ENCODE measurements at regions not wholly inside any gene's neighbourhood (a gene's known extent, or its start where the extent isn't known, plus 50 kb on each side); places are given as distances from the start of the nearest gene placed in this dataset.

GRCh38 chr11:121933694-121934093 lies 182.3 kb downstream of the BLID start:
- Histone ChIP-seq H3K4me2 (ENCODE audit: low read depth, low read length) (no peak overlapping the region), H3K27me3 (replicated peaks; ENCODE audit: insufficient read depth, low read length) (no peaks in the 10 kb centered on the region)

GRCh38 chr11:121933294-121933693 lies 182.7 kb downstream of the BLID start:
- H3K4me2 ChIP-seq (ENCODE audit: low read depth, low read length), result no peak overlapping the region
- no peak for DNase-seq
- no peak overlapping the region for H3K27ac ChIP-seq (ENCODE audit: low read length)
- H3K4me3 ChIP-seq (ENCODE audit: low read length), result no peak overlapping the region
- TF ChIP-seq EZH2 (optimal IDR thresholded peaks at IDR 0.05; ENCODE audit: low read depth, low read length) (no peak), EZH2phosphoT487 (IDR thresholded peaks at IDR 0.05; ENCODE audit: low read length) (no peak), CTCF (IDR thresholded peaks at IDR 0.05; ENCODE audit: low read length) (no peak)
- H2AFZ ChIP-seq (ENCODE audit: low read length), result no peak overlapping the region
- no peaks in the 10 kb centered on the region for H3K27me3 ChIP-seq (replicated peaks; ENCODE audit: insufficient read depth, low read length)
- H3K9me2 ChIP-seq (replicated peaks; ENCODE audit: insufficient read depth, low read length), result no peaks in the 10 kb centered on the region
- H4K20me1 ChIP-seq (ENCODE audit: insufficient read depth, low read length), result no peaks in the 10 kb centered on the region
- no peaks in the 10 kb centered on the region for H3K4me1 ChIP-seq (ENCODE audit: low read length)
- no peaks in the 10 kb centered on the region for H3K79me2 ChIP-seq (ENCODE audit: low read length)
- H3K36me3 ChIP-seq (replicated peaks; ENCODE audit: insufficient read depth, low read length), result no peaks in the 10 kb centered on the region
- no peaks in the 10 kb centered on the region for H3K9me3 ChIP-seq (replicated peaks; ENCODE audit: insufficient read depth, low read length)
- H3K9ac ChIP-seq (ENCODE audit: low read length), result no peak overlapping the region
- no peaks in the 10 kb centered on the region for H3F3A ChIP-seq (ENCODE audit: insufficient read depth, low read length)

More at GRCh38 chr11:121933694-121934093, 182.3 kb downstream of the BLID start:
- Histone ChIP-seq H3K79me2 (ENCODE audit: low read length) (no peaks in the 10 kb centered on the region), H3F3A (ENCODE audit: insufficient read depth, low read length) (no peaks in the 10 kb centered on the region), H3K9ac (ENCODE audit: low read length) (no peak overlapping the region), H3K9me2 (replicated peaks; ENCODE audit: insufficient read depth, low read length) (no peaks in the 10 kb centered on the region), H3K9me3 (replicated peaks; ENCODE audit: insufficient read depth, low read length) (no peaks in the 10 kb centered on the region), H3K4me3 (ENCODE audit: low read length) (no peak overlapping the region), H3K4me1 (ENCODE audit: low read length) (no peaks in the 10 kb centered on the region), H2AFZ (ENCODE audit: low read length) (no peak overlapping the region), H3K27ac (ENCODE audit: low read length) (no peak overlapping the region), H4K20me1 (ENCODE audit: insufficient read depth, low read length) (no peaks in the 10 kb centered on the region), H3K36me3 (replicated peaks; ENCODE audit: insufficient read depth, low read length) (no peaks in the 10 kb centered on the region)
- no peak for TF ChIP-seq CTCF (IDR thresholded peaks at IDR 0.05; ENCODE audit: low read length)
- TF ChIP-seq EZH2 (optimal IDR thresholded peaks at IDR 0.05; ENCODE audit: low read depth, low read length), result no peak
- no peak for TF ChIP-seq EZH2phosphoT487 (IDR thresholded peaks at IDR 0.05; ENCODE audit: low read length)
- DNase-seq, result no peak

GRCh38 chr11:121932646-121933185 lies 183.3 kb downstream of the BLID start:
- TF ChIP-seq EZH2 (optimal IDR thresholded peaks at IDR 0.05; ENCODE audit: low read depth, low read length), result no peak
- TF ChIP-seq CTCF (IDR thresholded peaks at IDR 0.05; ENCODE audit: low read length), result no peak

More at GRCh38 chr11:121932646-121933185, 183.3 kb downstream of the BLID start:
- Histone ChIP-seq H3K4me3 (ENCODE audit: low read length) (no peak overlapping the region), H3K9me3 (replicated peaks; ENCODE audit: insufficient read depth, low read length) (no peaks in the 10 kb centered on the region), H3K27ac (ENCODE audit: low read length) (no peak overlapping the region), H3K27me3 (replicated peaks; ENCODE audit: insufficient read depth, low read length) (no peaks in the 10 kb centered on the region), H3F3A (ENCODE audit: insufficient read depth, low read length) (no peaks in the 10 kb centered on the region), H3K79me2 (ENCODE audit: low read length) (no peaks in the 10 kb centered on the region), H2AFZ (ENCODE audit: low read length) (no peak overlapping the region), H3K4me1 (ENCODE audit: low read length) (no peaks in the 10 kb centered on the region), H3K9ac (ENCODE audit: low read length) (no peak overlapping the region), H3K4me2 (ENCODE audit: low read depth, low read length) (no peak overlapping the region), H4K20me1 (ENCODE audit: insufficient read depth, low read length) (no peaks in the 10 kb centered on the region), H3K36me3 (replicated peaks; ENCODE audit: insufficient read depth, low read length) (no peaks in the 10 kb centered on the region), H3K9me2 (replicated peaks; ENCODE audit: insufficient read depth, low read length) (no peaks in the 10 kb centered on the region)
- DNase-seq, result no peak
